HEK293 (cell line): ENCODE measurements at regions not wholly inside any gene's neighbourhood (a gene's known extent, or its start where the extent isn't known, plus 50 kb on each side); places are given as distances from the start of the nearest gene placed in this dataset.

ENCODE experiments used
- OSR2 ChIP-seq: fragments of 450-650 bp; formaldehyde crosslinking; IDR thresholded peaks from 2 replicates; pipeline ENCODE4 v1.5.1; 2016; ENCODE audit warnings: missing biosample characterization, missing genetic modification characterization
- SALL2 ChIP-seq: fragments of 450-650 bp; formaldehyde crosslinking; IDR thresholded peaks from 2 replicates; pipeline ENCODE4 v1.5.0; 2017; ENCODE audit warnings: missing biosample characterization, mild to moderate bottlenecking, missing genetic modification characterization, borderline replicate concordance
- ZBTB8A ChIP-seq: fragments of 450-650 bp; formaldehyde crosslinking; IDR thresholded peaks from 2 replicates; pipeline ENCODE4 v1.5.1; 2016; ENCODE audit warnings: missing biosample characterization, missing genetic modification characterization
- ZNF274 ChIP-seq, 2 experiments: fragments of 200-500 bp in 1 of 2; fragments of 450-650 bp in 1 of 2; sonication (Bioruptor generic) in 1 of 2; formaldehyde crosslinking in 1 of 2; IDR thresholded peaks; 2 replicates each; pipeline versions ENCODE4 v1.5.1 to v1.6.1; 2014 to 2016; ENCODE audit warnings: borderline replicate concordance in 1 of 2, inconsistent platforms in 1 of 2, low read length in 1 of 2, missing biosample characterization in 1 of 2, missing genetic modification characterization in 1 of 2
- ZNF530 ChIP-seq: fragments of 450-650 bp; formaldehyde crosslinking; IDR thresholded peaks from 2 replicates; pipeline ENCODE4 v1.5.1; 2016; ENCODE audit warnings: low read depth, missing biosample characterization, missing genetic modification characterization
- ZNF626 ChIP-seq: fragments of 450-650 bp; sonication (Bioruptor Pico); formaldehyde crosslinking; IDR thresholded peaks from 2 replicates; pipeline ENCODE4 v1.5.1; 2018; ENCODE audit warnings: missing biosample characterization, missing genetic modification characterization, inconsistent platforms
- ZNF777 ChIP-seq: fragments of 450-650 bp; formaldehyde crosslinking; IDR thresholded peaks from 2 replicates; pipeline ENCODE4 v1.5.1; 2017; ENCODE audit warnings: missing biosample characterization, missing genetic modification characterization, borderline replicate concordance
- TF ChIP-seq, protein P1 (sequence below): fragments of 450-650 bp; formaldehyde crosslinking; IDR thresholded peaks from 2 replicates; pipeline ENCODE4 v1.5.1; 2016; ENCODE audit warnings: missing biosample characterization, missing genetic modification characterization
- TF ChIP-seq, protein P2 (sequence below): fragments of 450-650 bp; formaldehyde crosslinking; IDR thresholded peaks from 2 replicates; pipeline ENCODE4 v1.5.1; 2016; ENCODE audit warnings: missing biosample characterization, missing genetic modification characterization

DNA sequence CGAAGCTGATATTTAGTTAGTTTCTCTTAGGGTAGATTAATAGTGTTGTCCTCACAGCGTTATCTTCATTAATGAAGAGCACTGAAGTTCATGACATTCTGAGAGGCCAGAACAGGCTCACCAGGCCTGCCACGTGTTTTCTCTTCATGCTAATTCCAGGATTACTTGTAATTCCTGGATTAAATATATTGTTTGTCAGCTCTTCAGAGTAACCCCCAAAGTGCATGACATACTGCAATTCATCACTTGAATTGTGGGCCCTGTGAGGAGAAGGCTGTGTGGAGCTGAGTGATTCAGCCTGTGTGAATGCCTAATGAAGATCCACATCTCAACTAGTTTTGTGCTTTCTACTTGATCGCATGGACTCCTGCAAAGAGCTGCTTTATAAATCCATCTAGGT lies 401.0 kb upstream of the ADAMTSL1 start:
- TF ChIP-seq, protein P1, sequence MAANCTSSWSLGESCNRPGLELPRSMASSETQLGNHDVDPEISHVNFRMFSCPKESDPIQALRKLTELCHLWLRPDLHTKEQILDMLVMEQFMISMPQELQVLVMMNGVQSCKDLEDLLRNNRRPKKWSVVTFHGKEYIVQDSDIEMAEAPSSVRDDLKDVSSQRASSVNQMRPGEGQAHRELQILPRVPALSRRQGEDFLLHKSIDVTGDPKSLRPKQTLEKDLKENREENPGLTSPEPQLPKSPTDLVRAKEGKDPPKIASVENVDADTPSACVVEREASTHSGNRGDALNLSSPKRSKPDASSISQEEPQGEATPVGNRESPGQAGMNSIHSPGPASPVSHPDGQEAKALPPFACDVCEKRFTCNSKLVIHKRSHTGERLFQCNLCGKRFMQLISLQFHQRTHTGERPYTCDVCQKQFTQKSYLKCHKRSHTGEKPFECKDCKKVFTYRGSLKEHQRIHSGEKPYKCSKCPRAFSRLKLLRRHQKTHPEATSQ (tag by site-specific recombination), result no peak
- no peak for TF ChIP-seq ZNF274 (IDR thresholded peaks at IDR 0.05; ENCODE audit: low read length)
- TF ChIP-seq ZNF274 (tag by site-specific recombination; IDR thresholded peaks at IDR 0.05; ENCODE audit: borderline replicate concordance), result no peak
- no peak for TF ChIP-seq SALL2 (tag by site-specific recombination)
- TF ChIP-seq, protein P2, sequence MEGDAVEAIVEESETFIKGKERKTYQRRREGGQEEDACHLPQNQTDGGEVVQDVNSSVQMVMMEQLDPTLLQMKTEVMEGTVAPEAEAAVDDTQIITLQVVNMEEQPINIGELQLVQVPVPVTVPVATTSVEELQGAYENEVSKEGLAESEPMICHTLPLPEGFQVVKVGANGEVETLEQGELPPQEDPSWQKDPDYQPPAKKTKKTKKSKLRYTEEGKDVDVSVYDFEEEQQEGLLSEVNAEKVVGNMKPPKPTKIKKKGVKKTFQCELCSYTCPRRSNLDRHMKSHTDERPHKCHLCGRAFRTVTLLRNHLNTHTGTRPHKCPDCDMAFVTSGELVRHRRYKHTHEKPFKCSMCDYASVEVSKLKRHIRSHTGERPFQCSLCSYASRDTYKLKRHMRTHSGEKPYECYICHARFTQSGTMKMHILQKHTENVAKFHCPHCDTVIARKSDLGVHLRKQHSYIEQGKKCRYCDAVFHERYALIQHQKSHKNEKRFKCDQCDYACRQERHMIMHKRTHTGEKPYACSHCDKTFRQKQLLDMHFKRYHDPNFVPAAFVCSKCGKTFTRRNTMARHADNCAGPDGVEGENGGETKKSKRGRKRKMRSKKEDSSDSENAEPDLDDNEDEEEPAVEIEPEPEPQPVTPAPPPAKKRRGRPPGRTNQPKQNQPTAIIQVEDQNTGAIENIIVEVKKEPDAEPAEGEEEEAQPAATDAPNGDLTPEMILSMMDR, result no peak
- TF ChIP-seq ZNF777, result no peak
- TF ChIP-seq OSR2 (tag by site-specific recombination), result no peak
- no peak for TF ChIP-seq ZNF626
- no peak for TF ChIP-seq ZBTB8A (tag by site-specific recombination)
- TF ChIP-seq ZNF530 (tag by site-specific recombination), result no peak
